ENCODE measurements at regions not wholly inside any gene's neighbourhood (a gene's known extent, or its start where the extent isn't known, plus 50 kb on each side); places are given as distances from the start of the nearest gene placed in this dataset.

- DNase-seq (ENCODE audit: insufficient read length, low spot score) = no peak
- no peak for FAIRE-seq
Measured at GRCh38 chr5:126363658-126364057, 59.6 kb upstream of the GRAMD2B start.

DNA sequence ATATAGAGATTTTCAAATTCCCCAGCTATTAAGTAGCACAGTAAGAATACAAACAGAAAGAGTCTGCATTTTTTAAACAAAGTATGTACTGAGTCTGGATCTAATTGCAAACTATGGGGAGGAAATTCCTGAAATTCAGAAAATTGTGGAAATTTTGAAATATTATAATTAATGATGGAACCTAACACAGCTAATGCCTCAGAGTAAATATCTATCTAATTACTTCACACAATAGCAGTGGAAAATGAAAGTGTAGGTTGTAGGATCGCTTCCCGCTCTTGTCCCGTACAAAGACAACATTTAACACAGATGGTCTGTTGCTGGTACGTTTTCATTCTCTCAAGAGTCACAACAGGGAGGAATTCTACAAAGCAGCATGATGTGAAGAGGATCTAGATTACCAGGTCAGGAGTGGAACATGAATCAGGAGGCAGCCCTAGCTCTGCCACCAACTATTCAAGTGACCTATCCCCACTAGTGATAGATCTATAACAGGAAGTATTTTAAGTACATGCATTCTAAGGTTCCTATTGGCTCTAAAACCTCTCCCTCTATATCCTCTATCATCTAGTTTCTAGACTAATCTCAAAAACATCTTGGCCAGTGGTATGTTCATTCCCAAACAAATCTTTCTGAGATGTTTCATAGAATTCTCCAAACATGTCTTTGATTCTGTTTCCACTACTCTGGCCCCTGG is 58.9 kb upstream of the GRAMD2B start:
- FAIRE-seq (peak; percentile 57), DNase-seq (ENCODE audit: insufficient read length, low spot score) (no peak)

DNA sequence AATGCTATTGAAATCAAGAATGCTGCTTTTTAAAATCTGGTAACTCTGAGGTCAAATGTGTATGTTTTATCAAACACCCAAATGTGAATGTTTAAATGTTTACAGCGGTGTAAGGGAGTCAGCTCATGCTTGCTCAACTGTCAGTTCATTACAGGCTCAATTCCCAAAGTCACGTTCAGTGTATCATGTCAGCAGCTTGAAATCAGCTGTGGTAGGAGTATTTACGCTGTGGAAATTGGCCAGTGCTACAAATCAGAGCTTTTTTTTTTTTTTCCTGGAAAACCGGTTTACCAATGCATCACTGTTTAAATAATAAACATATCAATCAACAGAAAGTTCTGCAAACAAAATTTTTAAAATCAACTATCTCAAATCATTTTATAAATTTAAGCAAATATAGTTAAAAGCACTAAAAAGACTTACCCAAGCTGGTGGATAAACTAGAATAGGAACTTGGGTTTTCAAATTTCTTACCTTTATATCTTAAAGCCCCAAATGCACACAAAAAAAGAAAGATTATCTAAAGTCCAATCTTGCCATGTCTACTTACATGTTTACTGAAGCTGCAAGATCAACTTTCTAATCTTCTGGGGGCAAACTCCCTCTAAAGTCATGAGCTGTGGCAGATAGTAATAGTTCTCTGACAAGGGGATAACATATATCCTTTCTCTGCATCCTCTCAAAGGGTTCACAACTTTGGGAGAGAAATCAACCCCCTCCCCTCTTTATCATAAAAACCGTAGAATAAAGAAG is 57.6 kb upstream of the GRAMD2B start:
- FAIRE-seq = no peak

DNA sequence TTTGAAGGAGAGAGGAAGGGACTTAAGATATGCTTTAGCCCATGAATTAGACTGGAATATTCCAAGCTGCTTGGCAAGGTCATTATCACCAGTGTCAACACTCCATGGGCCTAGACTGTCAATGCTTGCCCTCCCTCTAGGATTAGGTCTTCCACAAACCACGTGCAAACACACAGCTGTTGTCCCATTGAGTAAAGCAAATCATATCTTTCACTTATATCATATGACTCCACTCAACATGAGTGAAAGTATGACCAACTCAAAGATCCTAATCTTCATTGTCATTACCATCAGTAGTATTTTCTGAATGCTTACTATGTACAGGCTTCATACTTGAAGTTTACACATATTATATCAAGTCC is 57.0 kb upstream of the GRAMD2B start:
- no peak for DNase-seq (ENCODE audit: insufficient read length, low spot score)
- no peak for FAIRE-seq

More for the DNA sequence above, 57.6 kb upstream of the GRAMD2B start:
- no peak for DNase-seq (ENCODE audit: insufficient read length, low spot score)

DNA sequence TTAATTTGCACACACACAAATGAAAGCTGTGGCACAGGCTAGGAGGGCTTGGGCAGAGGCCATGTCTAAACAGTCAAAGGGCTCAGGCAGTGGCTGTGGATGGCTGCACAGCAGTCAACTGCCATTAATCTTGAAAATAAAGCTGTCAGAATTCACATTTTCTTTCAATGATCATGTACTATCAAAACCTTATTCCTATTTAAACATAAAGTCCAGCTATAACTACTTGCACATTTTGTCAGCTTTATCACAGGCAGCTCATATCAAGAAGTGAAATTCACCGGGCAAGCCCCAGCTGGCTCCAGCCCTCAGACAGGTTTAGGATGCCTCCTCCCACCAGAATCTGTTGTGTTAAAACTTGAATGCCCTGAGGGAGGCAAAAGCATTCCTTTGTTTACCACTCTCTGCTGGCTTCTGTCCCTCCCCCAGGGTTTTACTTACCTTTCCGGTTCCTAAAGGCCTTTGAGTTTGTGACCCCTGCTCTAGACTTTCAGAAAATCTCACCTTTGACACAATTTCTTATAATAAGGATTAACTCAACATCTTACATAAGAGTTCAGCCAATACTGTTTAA is 54.9 kb upstream of the GRAMD2B start:
- DNase-seq (ENCODE audit: insufficient read length, low spot score) (peak; percentile 43), FAIRE-seq (peak; percentile 16)

- DNase-seq (ENCODE audit: insufficient read length, low spot score) (no peak), FAIRE-seq (no peak)
Measured at GRCh38 chr5:126369083-126369482, 54.1 kb upstream of the GRAMD2B start.

DNA sequence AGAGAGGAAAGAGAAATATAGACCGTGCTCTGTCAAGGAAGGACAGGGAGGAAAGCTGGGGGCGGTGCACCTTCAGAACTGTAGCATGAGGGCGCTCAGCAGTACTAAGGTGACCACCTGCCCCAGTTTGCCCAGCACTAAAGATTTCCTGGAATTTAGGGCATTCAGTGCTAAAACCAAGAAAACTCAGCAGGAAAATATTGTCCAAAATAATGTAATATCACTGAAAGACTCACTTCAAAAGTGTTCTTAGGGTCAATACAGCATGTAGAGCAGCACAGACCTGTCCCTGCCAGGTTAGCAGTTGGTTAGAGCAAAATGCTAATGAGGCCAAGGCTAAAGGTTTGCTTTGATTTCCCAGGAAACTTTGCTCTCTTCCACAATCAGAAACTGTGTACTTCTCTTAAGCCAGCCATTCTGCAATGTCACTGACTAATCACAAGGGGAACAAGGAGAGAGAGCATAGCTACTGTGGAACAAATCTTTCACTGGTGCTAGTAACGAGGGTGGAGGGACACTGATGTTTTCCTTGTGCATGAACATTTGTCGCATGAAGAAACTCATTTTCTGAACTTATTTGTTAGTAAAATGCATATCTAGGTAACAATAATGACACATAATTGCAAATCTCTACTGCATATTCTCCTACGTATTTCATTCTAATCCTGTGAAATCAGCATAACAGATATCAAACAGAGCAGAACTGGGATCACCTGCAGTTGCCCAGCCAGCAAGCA is 53.0 kb upstream of the GRAMD2B start:
- FAIRE-seq (peak; percentile 46), DNase-seq (ENCODE audit: insufficient read length, low spot score) (no peak)

DNA sequence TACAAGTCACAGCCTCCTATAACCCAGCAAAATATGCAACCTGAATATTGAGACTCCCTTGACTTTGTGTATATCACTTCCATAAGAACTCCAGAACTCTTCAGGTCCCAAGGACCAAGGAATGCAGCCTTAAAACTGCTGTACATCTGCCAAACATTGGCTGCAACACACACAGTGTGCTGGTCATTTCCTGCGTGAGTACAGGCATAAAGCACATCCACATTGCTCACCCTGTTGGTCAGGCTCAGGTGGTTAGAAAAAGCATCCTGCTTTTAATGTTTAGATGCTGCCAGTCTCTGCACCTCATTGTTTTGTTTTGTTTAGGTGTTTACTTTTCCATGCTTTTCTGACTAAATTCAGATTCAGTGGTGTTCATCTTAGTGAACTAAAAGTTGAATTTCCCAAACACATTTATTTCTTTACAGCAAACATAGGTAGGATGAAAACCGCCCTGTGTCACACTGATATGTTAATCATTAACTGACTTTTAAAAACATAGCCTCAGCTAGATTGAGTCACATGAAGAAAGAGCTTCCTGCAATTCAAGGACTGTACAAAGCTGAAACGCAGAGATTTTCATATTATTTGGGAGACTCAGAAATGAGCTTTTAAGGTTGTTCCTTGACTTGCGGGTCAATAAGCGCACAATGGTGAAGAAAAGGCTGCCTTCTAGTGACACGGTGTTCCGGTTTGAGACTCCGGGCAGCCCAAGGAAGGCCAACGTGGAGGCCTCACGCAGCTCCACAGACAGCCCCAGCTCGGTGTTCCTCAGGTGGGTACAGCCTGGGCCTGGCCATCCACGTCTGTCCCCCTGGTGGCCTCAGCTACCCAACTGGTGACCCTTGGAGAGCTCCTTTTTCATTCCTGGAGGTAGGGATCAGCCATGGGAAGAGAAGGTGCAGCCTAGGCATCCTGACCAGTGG is 52.2 kb upstream of the GRAMD2B start:
- FAIRE-seq = peak; percentile 51
- DNase-seq (ENCODE audit: insufficient read length, low spot score) = no peak

- peak; percentile 78 for FAIRE-seq
- no peak for DNase-seq (ENCODE audit: insufficient read length, low spot score)
Measured at GRCh38 chr5:126373375-126374108, 49.7 kb upstream of the GRAMD2B start.
